SJSA1 (cell line): ENCODE measurements at regions not wholly inside any gene's neighbourhood (a gene's known extent, or its start where the extent isn't known, plus 50 kb on each side); places are given as distances from the start of the nearest gene placed in this dataset.
A peak's percentile ranks its signal among the peaks of the same experiment; 100 is the strongest.

Source experiments
- DNase-seq, 2 experiments: peaks; one replicate each; pipeline ENCODE4 v3.0.0-alpha.2; 2015 to 2020; ENCODE audit warnings: low spot score in 2 of 2, low read depth in 1 of 2
- H3K27ac ChIP-seq: fragments of 250-450 bp; sonication (Bioruptor Pico); 2 replicates; pipeline ENCODE4 v1.5.1; 2020; ENCODE audit warnings: mild to moderate bottlenecking, moderate library complexity
- H3K27me3 ChIP-seq: fragments of 250-450 bp; sonication (Bioruptor Pico); replicated peaks from 2 replicates; pipeline ENCODE4 v1.5.1; 2020; ENCODE audit warnings: mild to moderate bottlenecking, moderate library complexity
- H3K36me3 ChIP-seq: fragments of 250-450 bp; sonication (Bioruptor Pico); 2 replicates; pipeline ENCODE4 v1.5.1; 2020; ENCODE audit warnings: mild to moderate bottlenecking
- H3K4me1 ChIP-seq: fragments of 250-450 bp; sonication (Bioruptor Pico); replicated peaks from 2 replicates; pipeline ENCODE4 v1.6.1; 2021; ENCODE audit warnings: mild to moderate bottlenecking
- H3K4me3 ChIP-seq: fragments of 250-450 bp; sonication (Bioruptor Pico); 2 replicates; pipeline ENCODE4 v1.5.1; 2020; ENCODE audit warnings: mild to moderate bottlenecking
- H3K9me3 ChIP-seq: fragments of 250-450 bp; sonication (Bioruptor Pico); replicated peaks from 2 replicates; pipeline ENCODE4 v1.5.1; 2020; ENCODE audit warnings: mild to moderate bottlenecking

GRCh38 chr10:76721891-76722505, 915.6 kb downstream of the KCNMA1 start:
- Histone ChIP-seq H3K9me3 (no peaks in the 10 kb centered on the region), H3K36me3 (no peaks in the 10 kb centered on the region), H3K4me1 (no peaks in the 10 kb centered on the region), H3K4me3 (no peak overlapping the region), H3K27ac (no peak overlapping the region), H3K27me3 (no peaks in the 10 kb centered on the region)
- no peak for DNase-seq

GRCh38 chr10:76719006-76719405, 918.6 kb downstream of the KCNMA1 start:
- no peak overlapping the region for H3K27ac ChIP-seq
- H3K36me3 ChIP-seq: no peaks in the 10 kb centered on the region
- no peaks in the 10 kb centered on the region for H3K4me1 ChIP-seq
- no peaks in the 10 kb centered on the region for H3K27me3 ChIP-seq
- DNase-seq: no peak
- no peaks in the 10 kb centered on the region for H3K9me3 ChIP-seq
- H3K4me3 ChIP-seq: no peak overlapping the region

GRCh38 chr10:76717141-76717540, 920.5 kb downstream of the KCNMA1 start:
- H3K36me3 ChIP-seq: no peaks in the 10 kb centered on the region
- no peaks in the 10 kb centered on the region for H3K27me3 ChIP-seq
- no peaks in the 10 kb centered on the region for H3K9me3 ChIP-seq
- no peak overlapping the region for H3K27ac ChIP-seq
- H3K4me3 ChIP-seq: no peak overlapping the region
- DNase-seq: no peak
- no peaks in the 10 kb centered on the region for H3K4me1 ChIP-seq

GRCh38 chr10:76711222-76711997, 926.2 kb downstream of the KCNMA1 start:
- no peak for DNase-seq
- H3K4me3 ChIP-seq: no peak overlapping the region
- H3K9me3 ChIP-seq: no peaks in the 10 kb centered on the region
- H3K27me3 ChIP-seq: no peaks in the 10 kb centered on the region
- H3K36me3 ChIP-seq: no peaks in the 10 kb centered on the region
- H3K4me1 ChIP-seq: no peaks in the 10 kb centered on the region
- no peak overlapping the region for H3K27ac ChIP-seq

GRCh38 chr10:76700241-76700640, 937.4 kb downstream of the KCNMA1 start:
- no peaks in the 10 kb centered on the region for H3K36me3 ChIP-seq
- no peak overlapping the region for H3K27ac ChIP-seq
- H3K4me1 ChIP-seq: no peaks in the 10 kb centered on the region
- H3K4me3 ChIP-seq: no peak overlapping the region
- H3K9me3 ChIP-seq: peaks cover 3% of the 10 kb centered on the region; the same call in 1 of the 2 replicates
- no peaks in the 10 kb centered on the region for H3K27me3 ChIP-seq
- no peak for DNase-seq

- H3K4me1 ChIP-seq: no peaks in the 10 kb centered on the region
- H3K4me3 ChIP-seq: no peak overlapping the region
- no peaks in the 10 kb centered on the region for H3K27me3 ChIP-seq
- no peaks in the 10 kb centered on the region for H3K36me3 ChIP-seq
- no peak overlapping the region for H3K27ac ChIP-seq
- DNase-seq: no peak
- H3K9me3 ChIP-seq: no peaks in the 10 kb centered on the region
Observed at GRCh38 chr10:76697923-76698322, 939.7 kb downstream of the KCNMA1 start.

GRCh38 chr10:76695069-76695468, 942.5 kb downstream of the KCNMA1 start:
- Histone ChIP-seq H3K4me3 (no peak overlapping the region), H3K27ac (no peak overlapping the region), H3K27me3 (no peaks in the 10 kb centered on the region), H3K4me1 (no peaks in the 10 kb centered on the region), H3K9me3 (0 out of 2 replicates have a peak, but pooled peaks cover 4% of the 10 kb centered on the region), H3K36me3 (no peaks in the 10 kb centered on the region)
- DNase-seq: peak in 1 of 2 experiments; percentile 7

- Histone ChIP-seq H3K27ac (no peak overlapping the region), H3K27me3 (no peaks in the 10 kb centered on the region), H3K9me3 (no peaks in the 10 kb centered on the region), H3K4me3 (no peak overlapping the region), H3K36me3 (no peaks in the 10 kb centered on the region), H3K4me1 (no peaks in the 10 kb centered on the region)
- no peak for DNase-seq
Observed at GRCh38 chr10:76686201-76686600, 951.4 kb downstream of the KCNMA1 start.

- Histone ChIP-seq H3K27ac (no peak overlapping the region), H3K9me3 (no peaks in the 10 kb centered on the region), H3K4me1 (no peaks in the 10 kb centered on the region), H3K36me3 (no peaks in the 10 kb centered on the region), H3K27me3 (no peaks in the 10 kb centered on the region), H3K4me3 (no peak overlapping the region)
- DNase-seq: no peak
Observed at GRCh38 chr10:76684968-76685367, 952.6 kb downstream of the KCNMA1 start.

- no peak overlapping the region for H3K4me3 ChIP-seq
- no peaks in the 10 kb centered on the region for H3K36me3 ChIP-seq
- no peak overlapping the region for H3K27ac ChIP-seq
- H3K9me3 ChIP-seq: no peaks in the 10 kb centered on the region
- H3K4me1 ChIP-seq: no peaks in the 10 kb centered on the region
- no peaks in the 10 kb centered on the region for H3K27me3 ChIP-seq
- no peak for DNase-seq
Observed at GRCh38 chr10:76681153-76681552, 956.5 kb downstream of the KCNMA1 start.

GRCh38 chr10:76679030-76679429, 958.6 kb downstream of the KCNMA1 start:
- Histone ChIP-seq H3K4me3 (no peak overlapping the region), H3K4me1 (no peaks in the 10 kb centered on the region)

GRCh38 chr10:76675951-76676587, 961.5 kb downstream of the KCNMA1 start:
- no peaks in the 10 kb centered on the region for H3K27me3 ChIP-seq
- no peak overlapping the region for H3K4me3 ChIP-seq
- H3K9me3 ChIP-seq: no peaks in the 10 kb centered on the region
- no peaks in the 10 kb centered on the region for H3K36me3 ChIP-seq
- DNase-seq: no peak
- no peak overlapping the region for H3K27ac ChIP-seq
- no peaks in the 10 kb centered on the region for H3K4me1 ChIP-seq

More at GRCh38 chr10:76679030-76679429, 958.6 kb downstream of the KCNMA1 start:
- H3K27ac ChIP-seq: no peak overlapping the region
- no peak for DNase-seq
- H3K27me3 ChIP-seq: no peaks in the 10 kb centered on the region
- no peaks in the 10 kb centered on the region for H3K9me3 ChIP-seq
- no peaks in the 10 kb centered on the region for H3K36me3 ChIP-seq

GRCh38 chr10:76675561-76675950, 962.1 kb downstream of the KCNMA1 start:
- H3K27ac ChIP-seq: no peak overlapping the region

More at GRCh38 chr10:76675561-76675950, 962.1 kb downstream of the KCNMA1 start:
- DNase-seq: no peak
- H3K27me3 ChIP-seq: no peaks in the 10 kb centered on the region
- H3K36me3 ChIP-seq: no peaks in the 10 kb centered on the region
- no peaks in the 10 kb centered on the region for H3K9me3 ChIP-seq
- no peaks in the 10 kb centered on the region for H3K4me1 ChIP-seq
- H3K4me3 ChIP-seq: no peak overlapping the region
